ENCODE measurements at regions not wholly inside any gene's neighbourhood (a gene's known extent, or its start where the extent isn't known, plus 50 kb on each side); places are given as distances from the start of the nearest gene placed in this dataset.
A peak's percentile ranks its signal among the peaks of the same experiment; 100 is the strongest.

DNA sequence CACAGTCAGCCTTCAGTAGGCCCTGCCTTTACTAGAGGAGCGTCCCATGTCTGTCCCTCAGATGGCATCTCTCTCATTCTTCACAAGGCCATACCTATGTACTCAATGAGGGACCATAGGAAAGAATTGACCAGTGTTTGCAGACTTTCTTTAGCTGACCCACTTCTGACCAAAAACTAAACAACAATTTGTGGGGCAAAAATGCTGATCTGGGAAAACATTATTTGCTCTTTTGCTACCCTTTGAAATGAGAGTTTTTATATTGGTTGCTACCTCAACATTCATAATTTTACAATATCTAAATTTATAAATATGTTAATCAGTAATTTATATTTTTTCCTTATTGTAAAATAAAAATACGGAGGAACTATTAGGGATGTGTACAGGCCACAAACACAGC, 539.4 kb upstream of the GJE1 start:
- DNase-seq (ENCODE audit: low read depth in 2 of 3, low spot score in 2 of 3): no peak

DNA sequence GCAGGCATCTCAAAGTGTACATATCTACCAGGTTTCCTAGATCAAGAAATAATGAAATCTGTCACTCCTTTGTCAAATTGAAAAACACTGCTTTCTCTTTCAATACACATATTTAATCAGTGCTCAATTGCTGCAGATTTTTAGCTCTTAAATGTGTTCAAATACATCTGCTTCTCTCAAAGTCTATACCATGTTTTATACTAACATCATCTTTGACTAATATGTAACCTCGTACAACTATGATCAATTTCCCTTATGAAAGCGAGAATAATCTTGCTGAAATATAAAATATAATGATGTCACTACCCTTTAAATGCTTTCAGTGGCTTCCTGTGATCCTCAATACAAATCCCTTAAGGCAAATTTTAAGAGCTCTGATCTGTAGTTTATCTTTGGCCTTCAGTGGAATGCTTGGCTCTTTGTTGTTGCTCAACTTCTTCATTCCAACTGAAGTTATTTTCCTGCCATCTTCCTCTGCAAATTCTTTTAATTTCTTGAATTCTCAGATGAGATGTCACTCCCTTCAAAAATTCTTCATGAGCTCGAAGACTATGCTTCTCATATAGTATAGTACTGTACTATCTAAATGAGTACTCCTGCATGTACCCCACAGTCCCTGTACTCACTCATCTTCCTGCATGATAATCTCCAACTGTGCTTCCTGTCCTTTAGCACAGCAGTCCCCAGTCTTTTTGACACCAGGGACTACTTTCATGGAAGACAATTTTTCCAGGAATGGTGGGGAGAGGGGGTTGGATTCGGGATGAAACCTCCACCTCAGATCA, 545.1 kb upstream of the GJE1 start:
- DNase-seq (ENCODE audit: low read depth in 2 of 3, low spot score in 2 of 3): no peak

DNA sequence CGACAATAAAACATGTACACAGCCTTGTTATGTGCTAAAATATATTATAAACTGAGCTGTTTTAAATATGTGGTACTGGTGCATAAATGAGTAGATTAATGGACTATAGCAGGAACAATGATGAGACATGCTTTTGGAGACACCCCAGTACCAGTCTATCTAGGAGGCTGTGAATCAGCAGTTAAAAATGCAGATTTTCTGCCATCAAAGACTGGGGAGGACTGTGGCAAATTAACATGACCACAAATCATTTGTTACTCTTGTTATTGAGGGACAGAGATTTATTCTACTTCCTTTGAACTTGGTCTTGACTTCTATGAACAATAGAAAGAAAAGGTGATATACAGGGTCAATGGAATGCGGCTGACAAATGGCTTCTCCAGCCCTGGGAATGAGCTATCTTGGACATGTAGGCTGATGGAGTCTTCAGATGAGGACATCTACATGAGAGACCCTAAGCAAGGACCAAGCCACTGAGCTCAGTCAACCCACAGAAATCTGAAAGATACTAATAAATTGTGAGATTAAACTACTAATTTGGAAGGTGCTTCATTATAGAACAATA, 551.7 kb upstream of the GJE1 start:
- no peak for DNase-seq (ENCODE audit: low read depth in 2 of 3, low spot score in 2 of 3)

DNA sequence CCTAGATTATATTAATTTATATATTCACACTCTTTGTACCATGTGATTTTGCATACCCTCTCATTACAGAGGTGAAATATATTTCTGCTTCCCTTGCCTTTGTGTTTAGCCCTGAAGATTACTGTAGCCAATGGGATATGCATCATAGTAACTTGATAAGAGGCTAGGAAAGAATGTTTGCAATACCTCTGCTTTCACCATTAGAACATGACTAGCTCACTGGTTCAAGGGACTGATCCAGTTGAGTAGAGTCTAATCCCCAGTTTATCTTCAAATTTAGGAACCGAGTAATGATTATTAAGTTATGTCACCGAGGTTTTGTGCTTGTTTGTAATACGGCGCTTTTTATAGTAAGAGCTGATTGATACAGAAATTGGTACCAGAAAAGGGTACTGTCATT, 552.6 kb upstream of the GJE1 start:
- DNase-seq (ENCODE audit: low read depth in 2 of 3, low spot score in 2 of 3): no peak

DNA sequence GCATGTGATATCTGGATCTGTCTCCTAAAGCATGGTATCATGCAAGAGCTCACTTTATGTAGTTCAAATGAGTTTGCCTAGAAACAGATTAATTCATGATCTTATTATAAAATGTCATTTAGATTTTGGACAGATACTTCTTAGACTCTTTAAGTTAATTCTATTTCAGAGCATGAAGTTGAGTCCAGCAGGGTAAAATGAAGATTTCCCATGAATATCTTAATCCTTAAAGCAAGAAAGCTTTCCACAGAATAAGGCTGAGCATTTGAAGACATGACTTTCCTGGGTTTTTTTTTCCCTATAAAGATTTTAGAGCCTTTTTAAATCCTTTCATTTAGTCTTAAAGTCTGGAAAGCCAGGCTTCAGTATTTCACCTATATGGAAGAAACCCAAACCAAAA, 556.0 kb upstream of the GJE1 start:
- DNase-seq (ENCODE audit: low read depth in 2 of 3, low spot score in 2 of 3): no peak

DNA sequence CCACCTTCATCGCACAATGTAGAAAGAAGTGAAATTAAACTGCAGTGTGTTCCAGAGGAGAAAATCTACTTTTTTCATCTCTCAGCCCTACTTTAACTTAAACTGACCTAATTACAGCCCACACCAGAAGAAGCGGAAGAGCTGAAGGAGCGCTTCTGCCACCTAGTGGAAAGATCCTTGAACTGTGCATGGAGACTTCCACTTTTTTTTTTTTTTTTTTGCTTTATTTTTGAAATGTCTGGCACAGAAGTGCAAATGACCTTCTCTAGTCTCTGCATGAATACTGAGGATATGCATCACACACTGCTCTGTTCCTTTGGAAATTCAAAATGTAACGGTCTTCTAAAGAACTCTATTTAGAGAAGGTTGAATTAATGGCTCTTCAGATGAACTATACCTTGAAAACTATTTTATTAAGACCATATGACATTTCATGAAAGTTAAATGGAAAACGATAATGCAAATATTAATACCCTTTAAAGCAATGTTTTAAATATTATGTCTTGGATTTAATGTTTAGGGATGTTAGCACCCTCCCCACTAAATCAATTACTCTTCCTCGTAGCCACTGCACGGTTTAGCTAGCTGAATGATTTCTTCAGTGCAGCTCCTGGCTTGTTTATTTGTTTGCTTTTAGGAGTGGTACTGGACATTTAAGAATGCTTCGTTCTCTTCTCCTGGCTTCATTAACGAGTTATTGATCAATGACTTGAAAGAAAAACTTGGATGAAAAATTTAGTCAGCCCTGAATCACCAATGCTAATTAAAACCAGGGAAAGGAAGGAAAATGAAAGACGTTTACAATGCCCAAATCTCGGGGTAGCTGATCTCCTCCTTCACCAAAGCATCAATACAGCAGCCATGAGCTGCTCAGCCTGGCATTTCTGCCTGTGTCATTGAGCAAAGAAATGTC, 569.6 kb upstream of the GJE1 start:
- DNase-seq (ENCODE audit: low read depth in 2 of 3, low spot score in 2 of 3): peak in 1 of 3 experiments; percentile 5

DNA sequence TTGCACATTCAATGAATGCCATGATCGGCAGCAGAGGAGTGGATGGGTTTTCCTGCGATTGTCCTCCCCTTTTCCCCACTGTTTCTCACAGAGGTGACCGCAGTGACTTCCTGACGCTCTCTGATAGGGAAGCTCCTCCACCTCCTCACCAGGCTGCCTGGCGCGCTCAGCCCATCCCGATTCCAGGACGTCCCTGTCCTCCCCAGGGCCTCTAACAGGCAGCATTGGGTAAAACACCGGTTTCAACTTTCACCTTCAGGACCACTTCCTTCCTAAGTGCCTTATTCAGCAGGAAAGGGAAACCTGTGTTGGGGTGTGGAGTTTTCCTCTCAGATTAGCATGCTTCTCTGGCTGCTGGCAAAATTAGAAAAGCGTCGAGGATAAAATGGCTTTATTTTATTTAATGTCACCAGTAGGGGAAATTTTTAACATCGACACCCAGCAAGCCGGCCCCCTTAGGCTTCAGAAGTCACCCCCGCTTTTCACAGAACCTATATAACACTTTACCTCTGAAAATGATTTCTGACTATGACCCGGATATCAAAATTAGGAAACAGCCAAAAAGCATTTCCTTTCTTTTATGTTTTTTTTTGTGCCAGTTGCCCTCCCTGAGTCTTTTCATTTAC, 570.4 kb upstream of the GJE1 start:
- no peak for DNase-seq (ENCODE audit: low read depth in 2 of 3, low spot score in 2 of 3)

DNA sequence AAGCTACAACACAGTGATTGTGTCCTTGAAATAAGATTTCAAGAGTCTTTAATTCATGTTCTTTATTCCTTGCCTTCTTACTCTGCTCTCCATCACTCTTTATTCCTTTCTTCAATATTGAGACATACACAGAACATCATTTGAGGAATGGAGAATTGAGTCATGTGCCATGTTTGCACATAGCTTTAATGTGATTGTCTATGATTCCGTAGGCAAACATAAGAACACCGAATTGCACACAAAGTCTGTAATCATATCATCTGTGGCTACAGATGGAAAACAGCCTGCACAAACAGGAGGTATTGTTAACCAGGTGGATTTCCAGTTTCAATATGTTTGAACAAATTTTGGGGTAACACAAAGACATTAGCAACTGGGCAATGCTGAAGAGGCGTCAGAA, 571.6 kb upstream of the GJE1 start:
- no peak for DNase-seq (ENCODE audit: low read depth in 2 of 3, low spot score in 2 of 3)

DNA sequence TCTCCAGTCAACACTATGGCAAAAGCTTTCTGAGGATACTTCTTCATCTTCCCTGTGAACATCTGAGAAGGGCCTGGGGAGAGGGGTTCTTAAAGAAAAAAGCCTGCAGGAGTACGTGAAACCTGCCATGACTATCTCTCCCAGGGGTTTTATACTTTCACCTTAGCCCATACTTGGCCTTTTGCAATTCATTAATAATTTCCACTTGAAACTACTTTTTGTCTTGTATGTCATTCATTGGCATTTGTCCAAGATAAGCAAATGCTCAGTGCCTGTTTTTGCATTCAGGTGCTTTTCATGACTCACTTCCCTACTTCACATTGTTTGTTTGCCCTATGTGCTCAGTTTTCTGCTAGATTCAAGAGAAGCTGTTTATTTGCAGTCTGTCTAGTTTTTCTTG, 580.3 kb upstream of the GJE1 start:
- DNase-seq (ENCODE audit: low read depth in 2 of 3, low spot score in 2 of 3): no peak

DNA sequence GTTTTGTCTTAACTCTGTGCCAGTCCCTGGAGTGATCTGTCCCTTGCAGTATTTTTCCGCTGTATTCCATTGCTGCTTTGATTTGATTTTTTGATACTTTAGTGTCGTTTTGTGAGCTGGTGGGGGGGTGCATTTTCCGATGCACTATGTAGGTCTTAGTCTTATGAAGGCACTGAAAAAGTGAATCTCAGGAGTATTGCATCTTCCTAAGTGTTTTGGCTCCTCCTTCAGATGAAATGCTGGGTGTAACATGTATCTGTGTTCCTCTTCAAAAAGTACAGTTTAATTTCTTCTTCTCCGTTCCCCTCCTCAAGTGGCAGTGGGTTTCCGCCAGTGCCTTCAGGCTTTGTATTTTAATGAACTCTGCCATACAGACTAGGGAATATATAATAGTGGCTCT, 580.7 kb upstream of the GJE1 start:
- DNase-seq (ENCODE audit: low read depth in 2 of 3, low spot score in 2 of 3): no peak

DNA sequence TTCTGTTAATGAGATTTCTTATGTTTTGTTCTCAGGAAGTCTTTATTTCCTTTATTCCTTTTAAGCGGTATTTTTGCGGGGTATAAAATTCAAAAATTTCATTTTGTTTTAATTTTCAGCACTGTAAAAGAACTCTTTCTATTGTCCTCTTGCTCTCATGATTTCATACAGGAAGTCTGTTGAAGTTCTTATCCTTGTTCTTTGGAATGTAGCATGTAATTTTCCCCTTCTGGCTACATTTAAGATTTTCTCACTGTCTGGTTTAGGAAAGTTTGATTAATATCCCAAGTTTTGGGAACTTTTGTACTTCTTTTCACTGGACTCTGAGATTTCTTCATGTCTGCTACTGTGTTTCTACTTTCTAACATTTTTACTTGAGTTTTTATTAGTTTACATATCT, 581.4 kb upstream of the GJE1 start:
- DNase-seq (ENCODE audit: low read depth in 2 of 3, low spot score in 2 of 3): no peak

DNA sequence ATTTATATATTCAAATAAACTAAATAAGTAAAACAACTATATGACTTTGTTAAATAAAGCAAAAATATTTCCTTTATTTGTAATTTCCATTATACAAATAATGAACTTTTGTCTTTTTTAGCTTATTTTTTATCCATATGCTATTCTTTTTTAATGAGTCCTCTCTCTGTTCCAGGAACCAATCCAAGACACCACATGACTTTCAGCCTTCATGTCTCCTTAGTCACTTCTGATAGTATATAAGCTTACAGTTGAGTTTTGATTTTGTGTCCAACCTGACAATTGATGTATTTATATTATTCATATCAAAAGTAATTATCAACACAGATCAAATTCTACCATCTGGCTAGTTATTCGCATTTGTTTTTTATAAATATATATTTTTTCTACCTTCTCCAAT, 582.3 kb upstream of the GJE1 start:
- DNase-seq (ENCODE audit: low read depth in 2 of 3, low spot score in 2 of 3): no peak

DNA sequence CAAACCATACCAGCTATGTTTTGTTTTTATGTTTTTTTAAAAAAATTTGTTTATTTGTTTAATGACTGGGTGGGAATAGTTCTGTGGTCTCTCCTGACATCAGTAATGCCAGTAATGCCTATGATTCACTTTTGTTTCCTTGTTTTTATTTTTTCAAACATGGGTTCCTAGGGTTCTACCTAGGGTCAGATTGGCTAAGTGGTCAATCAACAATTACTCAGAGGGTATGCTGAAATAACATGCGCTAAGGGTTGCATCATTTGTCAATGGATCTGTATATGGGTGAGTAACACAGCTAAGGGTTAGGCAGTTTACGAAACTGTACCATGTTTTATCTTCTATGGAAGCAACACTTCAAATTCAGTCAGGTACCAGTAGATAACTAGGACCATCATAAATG, 583.8 kb upstream of the GJE1 start:
- no peak for DNase-seq (ENCODE audit: low read depth in 2 of 3, low spot score in 2 of 3)

DNA sequence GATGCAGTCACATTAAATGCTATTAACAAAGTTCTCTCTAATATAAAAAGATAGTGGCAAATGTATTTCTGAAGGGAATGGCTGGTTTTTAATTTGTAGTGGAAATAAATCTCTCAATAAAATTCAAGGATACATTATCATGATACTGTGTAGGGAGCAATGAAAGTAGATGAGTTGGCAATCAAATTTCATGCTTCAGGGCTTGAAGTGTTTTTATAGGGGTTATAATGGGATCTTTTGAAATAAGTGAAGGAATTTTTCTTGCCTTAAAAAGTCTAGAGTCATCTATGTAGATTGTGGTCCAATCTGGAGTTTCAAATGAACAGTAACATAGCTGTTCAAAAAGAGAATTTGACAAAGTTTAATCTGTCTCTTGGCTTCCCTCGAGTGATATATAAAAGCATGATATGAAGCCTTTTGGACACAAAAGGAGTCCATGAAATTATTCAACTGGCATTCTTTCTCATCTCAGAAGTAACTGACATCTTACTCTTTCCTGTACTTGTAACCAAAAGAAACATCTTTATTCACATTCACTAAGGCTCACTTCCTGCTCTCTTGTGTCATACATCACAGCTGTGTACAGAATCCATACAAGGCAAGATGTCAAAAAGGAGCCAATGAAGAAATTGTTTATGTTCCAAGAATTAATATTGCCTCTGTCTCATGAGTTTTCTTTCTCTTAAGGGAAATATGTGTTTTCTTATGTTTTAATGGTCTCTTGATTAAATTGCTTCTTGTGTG, 591.0 kb upstream of the GJE1 start:
- no peak for DNase-seq (ENCODE audit: low read depth in 2 of 3, low spot score in 2 of 3)

DNA sequence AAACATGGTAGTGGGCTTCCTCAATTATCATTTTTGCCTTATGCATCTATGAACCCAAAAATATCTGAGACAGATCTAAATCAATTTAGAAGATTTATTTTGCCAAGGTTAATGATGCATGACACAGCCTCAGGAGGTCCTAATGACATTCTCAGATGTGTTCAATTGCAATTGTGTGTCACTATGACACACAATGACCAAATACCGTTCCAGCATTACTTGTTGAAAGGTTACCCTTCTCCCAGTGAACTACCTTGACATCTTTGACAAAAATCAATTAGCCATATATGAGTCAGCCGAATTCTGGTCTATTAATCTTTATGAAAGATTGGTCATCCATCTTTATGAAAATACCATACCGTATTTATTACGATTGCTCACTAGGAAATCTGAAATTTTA, 592.5 kb upstream of the GJE1 start:
- no peak for DNase-seq (ENCODE audit: low read depth in 2 of 3, low spot score in 2 of 3)

DNA sequence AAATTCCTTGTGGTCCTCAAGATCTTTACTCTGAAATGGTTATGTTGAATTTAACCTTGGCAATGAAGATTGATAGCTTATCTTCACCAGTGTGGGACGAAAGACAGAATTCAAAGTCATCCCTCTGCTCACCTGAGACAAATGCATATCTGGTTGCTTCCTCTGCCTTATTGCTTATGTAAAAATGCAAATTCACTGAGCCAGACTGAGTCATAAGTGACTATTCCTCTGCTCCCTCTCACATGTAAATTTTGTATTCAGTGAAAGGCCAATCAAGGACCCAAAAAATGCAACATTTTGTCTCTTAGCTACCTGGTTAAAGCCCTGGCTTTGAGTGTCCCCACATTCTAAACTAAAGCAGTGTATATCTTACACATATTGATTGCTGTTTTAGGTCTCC, 593.1 kb upstream of the GJE1 start:
- no peak for DNase-seq (ENCODE audit: low read depth in 2 of 3, low spot score in 2 of 3)

DNA sequence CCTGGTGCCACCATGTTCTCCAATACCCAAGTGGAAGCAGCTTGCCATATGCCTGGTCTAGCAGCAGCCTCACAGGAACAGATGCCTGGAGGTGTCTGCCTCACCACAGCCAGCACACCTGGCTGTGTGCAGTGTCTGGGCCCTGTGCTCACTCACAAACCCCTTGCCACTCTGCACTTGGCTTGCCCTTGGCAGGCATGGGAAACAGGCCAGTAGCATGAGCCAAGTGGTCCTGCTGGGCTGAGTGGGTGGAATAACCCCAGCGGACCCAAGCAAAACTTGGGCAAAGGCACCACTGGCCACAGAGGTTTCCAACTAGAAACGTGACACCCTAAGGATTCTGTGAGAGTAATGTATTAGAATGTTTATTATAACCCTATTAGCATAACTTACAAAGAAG, 600.5 kb upstream of the GJE1 start:
- no peak for DNase-seq (ENCODE audit: low read depth in 2 of 3, low spot score in 2 of 3)

DNA sequence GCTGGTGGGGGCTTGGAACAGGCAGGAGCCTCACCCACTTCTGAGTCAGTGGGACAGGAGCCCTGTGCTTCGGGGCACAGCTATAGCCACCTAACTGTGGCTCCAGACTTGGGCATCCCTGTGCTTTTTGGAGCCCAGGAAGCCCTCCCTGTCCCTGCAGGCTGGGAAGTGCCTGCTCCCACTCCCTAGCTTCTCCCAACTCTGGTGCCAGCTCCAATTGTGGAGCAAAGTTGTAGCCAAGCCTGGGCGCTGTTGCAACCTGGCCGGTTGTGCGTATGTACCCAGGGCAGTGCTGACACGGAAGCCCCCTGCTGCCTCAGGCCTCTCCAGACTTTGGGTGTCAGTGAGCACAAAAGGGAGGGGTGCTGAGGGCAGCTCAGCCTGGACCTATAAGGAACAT, 601.7 kb upstream of the GJE1 start:
- DNase-seq (ENCODE audit: low read depth in 2 of 3, low spot score in 2 of 3): no peak

DNA sequence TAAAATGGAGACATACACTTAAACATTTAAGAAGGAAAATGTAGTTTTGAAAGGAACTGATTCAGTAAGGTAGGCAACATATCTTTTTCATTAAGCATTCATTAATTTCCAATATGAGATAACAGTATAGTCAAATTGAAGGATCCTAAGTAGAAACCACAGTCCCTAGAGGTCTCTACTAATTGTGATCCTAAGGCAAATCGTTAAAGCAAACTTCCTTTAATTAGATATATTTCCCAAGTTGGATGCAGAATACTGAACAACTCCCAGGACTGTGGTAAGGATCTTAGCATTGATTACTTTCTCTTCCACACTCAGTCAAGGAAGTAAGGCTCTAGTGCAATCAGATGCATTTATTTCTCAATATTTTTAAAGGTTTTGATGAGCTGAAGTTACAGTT, 604.1 kb upstream of the GJE1 start:
- no peak for DNase-seq (ENCODE audit: low read depth in 2 of 3, low spot score in 2 of 3)

DNA sequence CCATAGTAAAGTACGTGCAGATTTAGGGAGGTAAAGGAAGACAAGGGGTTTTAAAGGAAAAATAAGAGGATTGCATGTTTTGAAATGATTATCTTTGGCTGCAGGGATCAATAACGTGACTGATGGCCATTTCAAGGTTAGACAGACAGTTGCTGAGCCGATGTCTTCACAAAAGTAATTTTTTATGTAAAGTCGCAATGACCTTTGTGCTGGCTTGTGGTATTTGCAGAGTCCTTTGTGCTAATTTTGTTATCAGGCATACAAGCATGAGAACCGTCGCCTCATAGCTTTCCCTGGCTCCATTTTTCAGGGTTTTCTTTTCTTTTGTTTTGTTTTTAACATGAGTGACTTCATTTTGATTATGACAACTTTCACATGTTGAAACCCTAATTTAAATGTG, 605.7 kb upstream of the GJE1 start:
- no peak for DNase-seq (ENCODE audit: low read depth in 2 of 3, low spot score in 2 of 3)

DNA sequence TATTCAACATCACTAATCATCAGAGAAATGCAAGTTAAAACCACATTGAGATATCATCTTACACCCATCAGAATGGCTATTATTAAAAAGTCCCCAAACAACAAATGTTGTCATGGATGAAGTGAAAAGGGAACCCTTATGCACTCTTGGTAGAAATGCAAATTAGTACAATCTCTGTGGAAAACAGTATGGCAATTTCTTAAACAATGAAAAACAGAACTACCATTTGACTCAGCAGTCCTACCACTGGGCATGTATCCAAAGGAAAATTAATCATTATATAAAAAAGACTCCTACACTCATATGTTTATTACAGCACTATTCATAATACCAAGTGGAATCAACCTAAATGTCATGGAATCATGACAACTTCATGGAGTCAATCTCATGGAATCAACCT, 611.3 kb upstream of the GJE1 start:
- no peak for DNase-seq (ENCODE audit: low read depth in 2 of 3, low spot score in 2 of 3)
